Activated naive CD4-positive, alpha-beta T cell treated with anti-CD3 and anti-CD28 coated beads, Interleukin-2, amount 10 ng/mL, durations not matched to agents 7 days and 5 days (primary cell): ENCODE measurements at regions not wholly inside any gene's neighbourhood (a gene's known extent, or its start where the extent isn't known, plus 50 kb on each side); places are given as distances from the start of the nearest gene placed in this dataset.
"Not testable (repeated sequence)": the region's sequence is repeated elsewhere in the genome, so short reads cannot be mapped to it uniquely, and the experiment has no call there.

Source experiments
- CTCF ChIA-PET: fragments of 350-600 bp; sonication (Branson Sonifier 250); formaldehyde crosslinking; loops from one replicate; lab custom pipeline; 2021; ENCODE audit warnings: antibody characterized with exemption; lab: Charles Lee
- DNase-seq: peaks from one replicate; pipeline ENCODE4 v3.0.0-alpha.2; 2020
- H3K27ac Mint-ChIP-seq: one replicate; pipeline ENCODE4 v1.8.0; 2021; ENCODE audit warnings: mild to moderate bottlenecking, moderate library complexity, mixed read lengths
- H3K27me3 Mint-ChIP-seq: one replicate; pipeline ENCODE4 v1.8.0; 2021; ENCODE audit warnings: mild to moderate bottlenecking, mixed read lengths
- H3K36me3 Mint-ChIP-seq: one replicate; pipeline ENCODE4 v1.8.0; 2021; ENCODE audit warnings: mixed read lengths
- H3K4me1 Mint-ChIP-seq: one replicate; pipeline ENCODE4 v1.8.0; 2021; ENCODE audit warnings: mixed read lengths
- H3K4me3 Mint-ChIP-seq: one replicate; pipeline ENCODE4 v1.8.0; 2021; ENCODE audit warnings: mild to moderate bottlenecking, moderate library complexity, mixed read lengths
- H3K9me3 Mint-ChIP-seq: one replicate; pipeline ENCODE4 v1.8.0; 2021; ENCODE audit warnings: mixed read lengths

DNA sequence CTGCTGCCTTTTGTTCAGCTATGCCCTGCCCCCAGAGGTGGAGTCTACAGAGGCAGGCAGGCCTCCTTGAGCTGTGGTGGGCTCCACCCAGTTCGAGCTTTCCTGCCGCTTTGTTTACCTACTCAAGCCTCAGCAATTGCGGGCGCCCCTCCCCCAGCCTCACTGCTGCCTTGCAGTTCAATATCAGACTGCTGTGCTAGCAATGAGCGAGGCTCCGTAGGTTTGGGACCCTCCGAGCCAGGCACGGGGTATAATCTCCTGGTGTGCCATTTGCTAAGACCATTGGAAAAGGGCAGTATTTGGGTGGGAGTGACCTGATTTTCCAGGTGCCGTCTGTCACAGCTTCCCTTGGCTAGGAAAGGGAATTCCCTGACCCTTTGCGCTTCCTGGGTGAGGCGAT lies 51.9 kb downstream of the DIPK2A start:
- H3K27ac Mint-ChIP-seq, H3K36me3 Mint-ChIP-seq, H3K4me1 Mint-ChIP-seq, CTCF ChIA-PET, DNase-seq, H3K9me3 Mint-ChIP-seq, H3K27me3 Mint-ChIP-seq, H3K4me3 Mint-ChIP-seq: not testable (repeated sequence)

DNA sequence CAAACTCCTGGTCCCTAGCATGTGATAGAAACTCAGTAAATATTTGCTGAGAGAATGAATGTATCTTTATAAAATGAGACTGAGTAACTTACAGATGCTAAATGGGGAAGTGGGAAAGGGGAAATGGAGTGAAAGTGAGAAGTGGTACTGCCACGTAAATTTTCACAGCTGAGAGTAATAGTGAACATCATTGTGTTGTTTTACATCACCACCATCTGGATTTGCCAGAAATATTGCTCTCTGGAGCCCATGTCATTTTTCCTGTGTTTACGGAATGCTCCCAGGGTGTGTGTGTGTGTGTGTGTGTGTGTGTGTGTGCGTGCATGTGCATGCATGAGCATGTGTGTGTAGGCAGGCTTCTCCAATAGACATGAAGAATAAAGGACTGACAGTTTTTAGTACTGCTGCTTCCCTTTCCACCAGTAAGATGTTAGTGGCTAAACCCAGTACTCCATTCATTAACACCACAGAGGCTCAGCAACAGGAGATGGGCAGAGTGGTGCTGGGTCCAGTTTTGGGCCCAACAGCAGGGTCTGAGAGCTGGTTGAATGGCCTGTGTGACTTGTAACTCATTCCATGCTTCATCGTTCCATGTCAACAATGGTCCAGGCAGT lies 57.3 kb downstream of the DIPK2A start:
- Mint-ChIP-seq H3K4me1 (no peaks in the 10 kb centered on the region), H3K27me3 (no peaks in the 10 kb centered on the region), H3K27ac (no peak overlapping the region), H3K4me3 (no peak overlapping the region), H3K9me3 (no peaks in the 10 kb centered on the region), H3K36me3 (no peaks in the 10 kb centered on the region)
- CTCF ChIA-PET = interaction anchor here (0.6 kb wide), 1 partner anchor 340 kb away, joined by 3 read pairs; no protein-coding TSS in a partner anchor
- no peak for DNase-seq

DNA sequence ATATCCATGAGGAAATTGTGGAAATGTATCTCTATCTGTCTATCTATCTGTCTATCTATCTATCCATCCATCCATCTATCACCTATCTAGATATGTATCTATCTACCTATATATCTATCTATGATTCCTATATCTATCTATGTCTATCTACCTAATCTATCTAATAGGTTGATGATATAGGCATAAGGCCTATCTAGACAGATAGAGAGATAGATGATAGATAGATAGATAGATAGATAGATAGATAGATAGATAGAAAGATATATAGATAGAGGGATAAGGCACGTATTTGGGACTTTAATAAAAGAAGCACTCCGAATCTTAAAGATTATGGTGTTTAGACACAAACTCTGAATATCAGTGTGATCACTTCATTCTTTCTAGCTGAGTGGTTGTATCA lies 58.1 kb downstream of the DIPK2A start:
- CTCF ChIA-PET = no interaction called here
- no peak overlapping the region for H3K4me3 Mint-ChIP-seq
- no peaks in the 10 kb centered on the region for H3K9me3 Mint-ChIP-seq
- no peak for DNase-seq
- H3K4me1 Mint-ChIP-seq = no peaks in the 10 kb centered on the region
- H3K27me3 Mint-ChIP-seq = no peaks in the 10 kb centered on the region
- no peaks in the 10 kb centered on the region for H3K36me3 Mint-ChIP-seq
- no peak overlapping the region for H3K27ac Mint-ChIP-seq

DNA sequence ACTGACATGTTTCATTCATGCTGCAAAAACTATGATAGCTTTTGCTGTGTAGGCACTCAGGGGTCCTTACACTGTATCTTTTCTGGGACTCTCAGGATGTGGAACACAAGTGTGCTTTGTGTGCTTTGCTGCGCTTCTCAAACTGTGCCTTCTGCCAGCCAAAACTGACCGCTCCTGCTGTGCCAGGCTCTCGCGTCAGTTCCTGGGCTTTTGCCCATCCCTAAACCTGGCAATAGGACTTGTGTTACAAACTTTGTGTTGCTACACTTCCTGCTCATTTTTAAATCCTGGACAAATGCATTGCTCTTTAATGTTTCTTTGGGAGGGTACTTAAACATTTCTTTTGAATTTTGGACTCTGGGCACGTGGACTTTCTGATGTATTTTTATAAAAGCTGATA lies 60.3 kb downstream of the DIPK2A start:
- Mint-ChIP-seq H3K4me1 (no peaks in the 10 kb centered on the region), H3K36me3 (no peaks in the 10 kb centered on the region), H3K4me3 (no peak overlapping the region), H3K27ac (no peak overlapping the region), H3K27me3 (no peaks in the 10 kb centered on the region), H3K9me3 (no peaks in the 10 kb centered on the region)
- no peak for DNase-seq
- CTCF ChIA-PET = no interaction called here

DNA sequence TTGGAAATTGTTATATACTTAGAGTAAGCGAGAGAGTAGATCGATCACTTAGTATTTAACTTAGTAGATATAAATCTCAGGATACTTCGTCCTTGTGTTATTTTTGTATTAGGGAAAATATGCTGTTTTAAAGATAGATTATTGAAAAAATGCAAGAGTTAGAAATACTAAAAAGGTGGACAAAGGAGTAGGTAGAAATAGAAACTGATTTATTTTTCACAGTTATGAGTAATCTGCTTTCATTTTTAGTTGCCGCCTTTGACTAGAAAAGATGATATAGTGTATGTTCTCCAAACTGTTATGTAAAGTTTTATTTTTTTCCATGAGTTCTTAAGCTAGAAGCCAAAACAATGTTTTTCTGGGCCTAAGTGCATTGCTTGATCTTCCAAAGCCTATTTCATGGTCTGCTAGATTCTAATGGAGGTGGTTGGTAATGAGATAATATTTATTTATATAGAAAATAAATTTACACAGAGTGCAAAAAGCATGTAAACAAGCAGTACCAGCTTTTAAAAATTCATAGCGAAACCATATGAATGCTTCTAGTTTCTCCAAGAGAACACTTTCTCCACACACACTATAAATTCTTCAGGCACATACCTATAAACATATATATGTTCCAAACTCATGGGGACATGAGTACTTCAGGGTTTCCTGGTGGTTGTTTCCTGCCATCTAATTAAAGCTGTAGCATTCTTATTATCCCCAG lies 61.1 kb downstream of the DIPK2A start:
- CTCF ChIA-PET = interaction anchor here (0.5 to 0.6 kb wide), 2 partner anchors 18 to 147 kb away, joined by 3 to 4 read pairs; no protein-coding TSS in a partner anchor

DNA sequence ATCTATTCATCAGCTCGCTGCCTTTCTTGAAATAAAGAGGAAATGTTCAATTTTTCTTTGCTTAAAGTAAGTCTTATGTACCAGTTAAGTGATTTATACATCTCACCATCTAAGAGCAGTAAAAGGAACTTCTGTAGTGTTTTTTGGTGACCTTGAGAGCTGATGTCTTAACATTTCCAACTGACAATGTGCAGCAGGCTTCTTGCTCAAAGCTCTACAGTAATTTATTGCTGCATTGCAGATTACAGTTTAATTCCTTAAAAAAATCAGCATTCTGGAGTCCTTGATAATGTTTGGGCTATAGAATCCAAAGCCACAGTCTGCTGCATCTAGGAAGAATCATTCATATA lies 61.6 kb downstream of the DIPK2A start:
- Mint-ChIP-seq H3K36me3 (no peaks in the 10 kb centered on the region), H3K27ac (no peak overlapping the region), H3K9me3 (no peaks in the 10 kb centered on the region), H3K27me3 (no peaks in the 10 kb centered on the region), H3K4me3 (no peak overlapping the region), H3K4me1 (no peaks in the 10 kb centered on the region)
- DNase-seq = no peak
- CTCF ChIA-PET = interaction anchor here (0.5 to 0.6 kb wide), 2 partner anchors 18 to 148 kb away, joined by 3 to 4 read pairs; no protein-coding TSS in a partner anchor

More for the DNA sequence above, 61.1 kb downstream of the DIPK2A start:
- H3K4me3 Mint-ChIP-seq = no peak overlapping the region
- H3K4me1 Mint-ChIP-seq = no peaks in the 10 kb centered on the region
- no peak overlapping the region for H3K27ac Mint-ChIP-seq
- no peaks in the 10 kb centered on the region for H3K9me3 Mint-ChIP-seq
- no peak for DNase-seq
- no peaks in the 10 kb centered on the region for H3K27me3 Mint-ChIP-seq
- H3K36me3 Mint-ChIP-seq = no peaks in the 10 kb centered on the region

DNA sequence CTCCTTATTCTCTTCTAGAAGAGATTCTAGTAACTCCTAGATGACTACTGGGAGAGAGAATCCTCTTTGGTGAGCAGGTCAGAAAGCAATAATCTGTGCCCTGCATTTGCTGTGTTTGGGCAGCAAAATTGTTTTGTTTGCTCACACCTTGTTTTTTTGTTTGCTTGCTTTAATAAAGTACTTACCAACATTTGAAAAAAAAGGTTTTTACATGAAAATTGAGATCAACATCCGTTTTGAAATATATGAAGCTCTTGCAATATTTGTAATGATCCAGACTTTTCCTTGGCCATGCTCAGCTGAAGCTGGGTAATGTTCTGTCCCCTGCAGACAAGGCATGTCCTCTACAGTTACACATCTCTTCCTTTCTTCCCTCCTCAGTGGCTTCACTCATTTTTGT lies 62.2 kb downstream of the DIPK2A start:
- CTCF ChIA-PET = no interaction called here

DNA sequence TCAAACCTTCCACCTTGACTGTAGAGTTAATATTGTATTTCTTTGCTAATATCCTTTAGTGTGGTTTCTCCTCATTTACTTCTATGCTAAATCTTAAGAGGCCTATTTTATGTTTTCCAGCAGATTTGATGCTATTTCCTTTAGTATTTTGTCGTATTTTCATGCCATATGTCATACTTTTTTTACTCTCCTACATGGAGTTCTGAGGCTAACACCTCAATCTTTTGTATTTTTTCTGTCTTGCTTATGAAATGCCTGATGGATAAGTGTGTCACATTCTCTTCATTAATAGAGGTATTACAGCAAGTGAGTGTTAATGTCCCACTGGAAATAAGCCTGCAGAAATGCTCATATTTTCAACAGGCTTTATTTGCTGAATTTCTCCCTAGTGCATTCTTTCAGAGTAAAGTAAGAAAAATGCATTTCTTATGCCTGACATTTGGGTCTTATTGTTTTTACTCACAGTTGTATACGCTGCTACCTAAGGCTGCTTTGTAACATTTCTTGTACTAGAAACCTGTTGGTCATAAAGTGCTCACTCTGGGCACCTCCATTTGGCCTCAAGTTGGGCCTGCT lies 63.2 kb downstream of the DIPK2A start:
- DNase-seq = no peak
- H3K9me3 Mint-ChIP-seq = no peaks in the 10 kb centered on the region
- H3K4me3 Mint-ChIP-seq = no peak overlapping the region
- H3K27ac Mint-ChIP-seq = no peak overlapping the region
- CTCF ChIA-PET = no interaction called here
- no peaks in the 10 kb centered on the region for H3K27me3 Mint-ChIP-seq
- no peaks in the 10 kb centered on the region for H3K4me1 Mint-ChIP-seq
- H3K36me3 Mint-ChIP-seq = no peaks in the 10 kb centered on the region

More for the DNA sequence above, 62.2 kb downstream of the DIPK2A start:
- no peak for DNase-seq
- no peaks in the 10 kb centered on the region for H3K9me3 Mint-ChIP-seq
- H3K27ac Mint-ChIP-seq = no peak overlapping the region
- no peak overlapping the region for H3K4me3 Mint-ChIP-seq
- no peaks in the 10 kb centered on the region for H3K27me3 Mint-ChIP-seq
- no peaks in the 10 kb centered on the region for H3K4me1 Mint-ChIP-seq
- H3K36me3 Mint-ChIP-seq = no peaks in the 10 kb centered on the region

DNA sequence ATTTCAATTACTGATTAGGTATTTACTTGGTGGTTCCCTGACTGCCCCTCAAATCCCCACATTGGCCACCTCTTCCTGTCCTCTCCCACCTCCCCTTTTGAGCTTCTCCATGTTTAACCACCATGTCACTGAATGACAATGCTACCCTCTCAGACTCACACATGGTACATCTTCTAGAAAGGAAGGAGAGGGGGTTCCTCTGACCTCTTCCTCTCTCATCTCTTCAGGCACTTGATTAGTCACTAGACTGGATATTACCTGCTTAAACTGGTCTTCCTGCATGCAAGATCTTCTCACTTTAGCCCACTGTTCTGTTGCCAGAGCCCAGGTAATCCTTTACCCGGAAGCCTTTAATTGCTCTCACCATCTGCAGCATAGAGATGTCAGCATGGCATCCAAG lies 64.9 kb downstream of the DIPK2A start:
- no peak overlapping the region for H3K27ac Mint-ChIP-seq
- H3K4me1 Mint-ChIP-seq = no peaks in the 10 kb centered on the region
- no peaks in the 10 kb centered on the region for H3K27me3 Mint-ChIP-seq
- DNase-seq = no peak
- H3K9me3 Mint-ChIP-seq = no peaks in the 10 kb centered on the region
- H3K4me3 Mint-ChIP-seq = no peak overlapping the region
- CTCF ChIA-PET = no interaction called here
- H3K36me3 Mint-ChIP-seq = no peaks in the 10 kb centered on the region

DNA sequence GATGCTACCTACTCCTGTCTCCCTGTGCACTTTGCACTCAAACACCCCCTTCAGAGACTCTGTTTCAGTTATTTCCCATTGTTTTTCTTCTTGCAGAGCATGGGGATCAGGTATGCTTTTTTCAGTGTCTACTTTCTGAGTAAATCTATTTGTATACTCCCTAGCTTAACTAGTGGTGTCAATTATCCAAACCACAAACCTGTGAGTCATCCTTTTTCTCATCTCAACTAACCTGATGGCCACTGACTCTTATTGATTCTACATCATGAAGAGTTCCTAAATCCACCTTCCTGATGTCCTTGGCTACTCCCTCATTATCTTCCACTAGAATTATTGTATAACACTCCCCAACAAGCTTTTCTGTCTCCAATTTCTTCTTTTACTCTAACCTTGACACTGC lies 68.0 kb downstream of the DIPK2A start:
- Mint-ChIP-seq H3K9me3 (no peaks in the 10 kb centered on the region), H3K27ac (no peak overlapping the region), H3K27me3 (no peaks in the 10 kb centered on the region), H3K4me3 (no peak overlapping the region), H3K36me3 (no peaks in the 10 kb centered on the region), H3K4me1 (no peaks in the 10 kb centered on the region)
- DNase-seq = no peak
- CTCF ChIA-PET = no interaction called here

DNA sequence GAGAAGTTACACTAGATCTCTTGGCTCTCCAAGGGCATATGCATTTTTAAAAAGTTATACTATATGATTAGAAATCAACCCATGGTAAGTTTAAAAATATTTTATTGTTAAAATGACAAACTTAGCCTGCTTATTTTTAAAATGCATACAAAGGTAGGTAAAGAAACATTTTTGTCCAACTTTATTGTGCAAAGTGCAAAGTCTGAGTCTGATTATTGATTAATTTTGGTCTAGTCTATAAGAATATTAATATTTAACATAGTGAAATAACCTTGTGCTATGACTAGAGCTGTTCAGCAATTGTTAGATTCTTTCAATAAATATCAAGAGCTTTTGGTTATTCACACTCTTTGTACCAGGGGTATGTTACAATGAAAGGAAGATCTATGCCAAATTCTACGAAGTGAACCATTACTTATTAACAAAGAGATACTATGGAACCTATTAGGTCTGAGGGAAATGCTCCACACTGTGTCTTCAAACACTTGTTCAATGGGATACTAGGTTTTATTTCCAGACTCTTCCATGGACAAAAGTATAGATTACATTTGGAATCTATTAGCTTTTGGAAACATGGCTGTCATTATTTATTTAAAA lies 70.4 kb downstream of the DIPK2A start:
- H3K27ac Mint-ChIP-seq = no peak overlapping the region
- no peaks in the 10 kb centered on the region for H3K9me3 Mint-ChIP-seq
- DNase-seq = no peak
- CTCF ChIA-PET = no interaction called here
- no peaks in the 10 kb centered on the region for H3K27me3 Mint-ChIP-seq
- H3K36me3 Mint-ChIP-seq = no peaks in the 10 kb centered on the region
- H3K4me1 Mint-ChIP-seq = no peaks in the 10 kb centered on the region
- H3K4me3 Mint-ChIP-seq = no peak overlapping the region

DNA sequence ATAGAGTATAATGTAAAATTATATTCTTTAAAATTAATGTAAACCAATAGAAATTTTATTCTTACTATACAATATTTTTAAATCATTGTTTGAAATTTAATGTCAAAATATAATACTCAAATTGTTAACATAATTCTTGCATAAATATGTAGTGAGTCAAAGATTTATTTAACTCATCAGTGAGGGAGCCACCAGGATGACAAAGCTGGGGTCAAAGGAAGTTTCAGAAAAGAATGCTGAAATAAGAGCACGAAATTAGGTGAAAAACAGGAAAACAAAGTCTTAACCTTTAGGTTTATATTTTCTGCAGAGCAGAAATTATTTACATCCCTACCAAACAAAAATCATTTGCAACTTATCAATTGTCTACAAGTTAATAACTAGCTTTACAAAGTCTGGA lies 74.1 kb downstream of the DIPK2A start:
- Mint-ChIP-seq H3K9me3 (no peaks in the 10 kb centered on the region), H3K36me3 (no peaks in the 10 kb centered on the region), H3K4me3 (no peak overlapping the region)

DNA sequence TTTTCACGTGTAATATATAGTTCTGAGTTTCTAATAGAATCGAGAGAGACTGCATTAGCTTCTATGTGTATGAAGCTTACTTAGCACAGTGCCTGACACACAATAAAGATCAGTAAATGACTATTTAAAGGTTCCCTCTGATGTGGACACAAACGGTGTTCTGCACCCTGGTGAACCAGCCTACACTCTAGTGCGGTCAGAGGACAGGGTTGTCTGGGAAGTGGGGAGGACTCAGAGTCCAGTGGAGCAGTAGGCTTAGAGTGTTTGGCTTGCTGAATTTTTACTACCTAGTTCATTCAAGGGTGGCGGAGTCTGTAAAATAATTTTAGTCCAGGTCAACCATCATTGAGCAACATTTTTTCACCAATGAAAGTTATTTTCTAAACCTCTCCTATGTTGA lies 77.8 kb downstream of the DIPK2A start:
- H3K27me3 Mint-ChIP-seq = no peaks in the 10 kb centered on the region
- H3K4me3 Mint-ChIP-seq = no peak overlapping the region
- H3K9me3 Mint-ChIP-seq = no peaks in the 10 kb centered on the region
- CTCF ChIA-PET = no interaction called here
- H3K4me1 Mint-ChIP-seq = no peaks in the 10 kb centered on the region
- H3K36me3 Mint-ChIP-seq = no peaks in the 10 kb centered on the region
- DNase-seq = no peak
- no peak overlapping the region for H3K27ac Mint-ChIP-seq

More for the DNA sequence above, 74.1 kb downstream of the DIPK2A start:
- CTCF ChIA-PET = interaction anchor here (1.0 kb wide), 1 partner anchor 152 kb away, joined by 3 read pairs; no protein-coding TSS in a partner anchor
- Mint-ChIP-seq H3K27ac (no peak overlapping the region), H3K4me1 (no peaks in the 10 kb centered on the region), H3K27me3 (no peaks in the 10 kb centered on the region)
- no peak for DNase-seq

DNA sequence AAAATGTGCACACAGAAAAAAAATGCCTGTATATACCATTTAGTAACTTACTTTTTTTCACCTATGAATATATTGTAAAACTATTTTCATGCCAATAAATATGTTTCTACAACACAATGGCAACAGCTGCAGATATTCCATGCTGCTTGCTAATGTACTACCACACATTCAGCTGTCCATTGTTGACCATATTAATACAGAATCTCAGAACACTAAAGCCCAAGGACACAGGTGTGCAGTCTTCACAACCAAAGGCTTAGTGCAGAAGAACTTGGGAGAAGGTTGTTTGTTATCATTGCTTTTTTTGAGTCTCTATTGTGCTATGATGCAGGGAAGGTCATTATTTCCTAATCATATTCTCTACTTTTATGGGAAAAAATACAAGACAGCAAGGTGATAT lies 79.6 kb downstream of the DIPK2A start:
- H3K4me1 Mint-ChIP-seq = no peaks in the 10 kb centered on the region
- CTCF ChIA-PET = no interaction called here
- no peak overlapping the region for H3K4me3 Mint-ChIP-seq
- no peaks in the 10 kb centered on the region for H3K36me3 Mint-ChIP-seq
- DNase-seq = no peak
- H3K9me3 Mint-ChIP-seq = no peaks in the 10 kb centered on the region
- no peak overlapping the region for H3K27ac Mint-ChIP-seq
- no peaks in the 10 kb centered on the region for H3K27me3 Mint-ChIP-seq

DNA sequence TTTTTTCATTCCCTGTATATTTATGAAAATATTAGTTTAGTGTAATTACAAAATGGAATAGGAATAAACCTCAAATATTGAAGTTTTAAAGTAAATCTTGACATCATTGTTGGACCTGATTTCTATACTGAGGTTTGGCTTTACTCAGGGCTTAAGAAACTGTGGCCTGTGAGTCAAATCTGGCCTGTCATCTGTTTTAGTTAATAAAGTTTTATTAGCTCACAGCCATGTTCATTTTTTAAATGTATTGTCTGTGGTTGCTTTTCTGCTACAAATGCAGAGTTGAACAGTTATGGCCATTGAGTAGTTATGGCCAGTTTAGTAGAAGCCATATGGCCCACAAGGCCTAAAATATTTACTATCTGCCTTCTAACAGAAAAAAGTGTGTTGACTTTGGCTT lies 80.7 kb downstream of the DIPK2A start:
- DNase-seq = no peak
- no peaks in the 10 kb centered on the region for H3K27me3 Mint-ChIP-seq
- H3K36me3 Mint-ChIP-seq = no peaks in the 10 kb centered on the region
- H3K9me3 Mint-ChIP-seq = no peaks in the 10 kb centered on the region
- H3K4me1 Mint-ChIP-seq = no peaks in the 10 kb centered on the region
- no peak overlapping the region for H3K27ac Mint-ChIP-seq
- H3K4me3 Mint-ChIP-seq = no peak overlapping the region
- CTCF ChIA-PET = no interaction called here
